Activated CD8-positive, alpha-beta T cell treated with anti-CD3 and anti-CD28 coated beads for 36 hours (primary cell): ENCODE measurements at regions not wholly inside any gene's neighbourhood (a gene's known extent, or its start where the extent isn't known, plus 50 kb on each side); places are given as distances from the start of the nearest gene placed in this dataset.
A peak's percentile ranks its signal among the peaks of the same experiment; 100 is the strongest.

Source experiments
- ATAC-seq: fragments of 200-7000 bp; cut with Tn5 transposase; one replicate; pipeline ENCODE4 v1.10.0; 2021; ENCODE audit warnings: mild to moderate bottlenecking, moderate library complexity
- CTCF ChIA-PET: fragments of 350-600 bp; sonication (Branson Sonifier 250); formaldehyde crosslinking; loops from one replicate; lab custom pipeline; 2021; ENCODE audit warnings: antibody characterized with exemption; lab: Charles Lee
- POLR2A ChIA-PET: fragments of 350-600 bp; sonication (Branson Sonifier 250); formaldehyde crosslinking; loops from one replicate; lab custom pipeline; 2021; ENCODE audit warnings: antibody characterized with exemption; lab: Charles Lee
- DNase-seq: peaks from one replicate; pipeline ENCODE4 v3.0.0-alpha.2; 2020
- H3K27ac Mint-ChIP-seq: one replicate; pipeline ENCODE4 v1.8.0; 2021; ENCODE audit warnings: mild to moderate bottlenecking, mixed read lengths
- H3K27me3 Mint-ChIP-seq: one replicate; pipeline ENCODE4 v1.8.0; 2021; ENCODE audit warnings: mixed read lengths
- H3K36me3 Mint-ChIP-seq: one replicate; pipeline ENCODE4 v1.8.0; 2021; ENCODE audit warnings: low read depth, mixed read lengths
- H3K4me1 Mint-ChIP-seq: one replicate; pipeline ENCODE4 v1.8.0; 2021; ENCODE audit warnings: low read depth, mixed read lengths
- H3K4me3 Mint-ChIP-seq: one replicate; pipeline ENCODE4 v1.8.0; 2021; ENCODE audit warnings: mild to moderate bottlenecking, moderate library complexity, mixed read lengths
- H3K9me3 Mint-ChIP-seq: one replicate; pipeline ENCODE4 v1.8.0; 2021; ENCODE audit warnings: mixed read lengths
- intact Hi-C: fragments of 100-400 bp; cut with micrococcal nuclease; formaldehyde crosslinking; loops from one replicate; pipeline ENCODE4 v1.10.0; 2022
- TF ChIP-seq, protein P1 (sequence below): fragments of 200-600 bp; IDR thresholded peaks from one replicate; pipeline ENCODE4 v1.8.0; 2022; ENCODE audit warnings: antibody characterized with exemption, mild to moderate bottlenecking

DNA sequence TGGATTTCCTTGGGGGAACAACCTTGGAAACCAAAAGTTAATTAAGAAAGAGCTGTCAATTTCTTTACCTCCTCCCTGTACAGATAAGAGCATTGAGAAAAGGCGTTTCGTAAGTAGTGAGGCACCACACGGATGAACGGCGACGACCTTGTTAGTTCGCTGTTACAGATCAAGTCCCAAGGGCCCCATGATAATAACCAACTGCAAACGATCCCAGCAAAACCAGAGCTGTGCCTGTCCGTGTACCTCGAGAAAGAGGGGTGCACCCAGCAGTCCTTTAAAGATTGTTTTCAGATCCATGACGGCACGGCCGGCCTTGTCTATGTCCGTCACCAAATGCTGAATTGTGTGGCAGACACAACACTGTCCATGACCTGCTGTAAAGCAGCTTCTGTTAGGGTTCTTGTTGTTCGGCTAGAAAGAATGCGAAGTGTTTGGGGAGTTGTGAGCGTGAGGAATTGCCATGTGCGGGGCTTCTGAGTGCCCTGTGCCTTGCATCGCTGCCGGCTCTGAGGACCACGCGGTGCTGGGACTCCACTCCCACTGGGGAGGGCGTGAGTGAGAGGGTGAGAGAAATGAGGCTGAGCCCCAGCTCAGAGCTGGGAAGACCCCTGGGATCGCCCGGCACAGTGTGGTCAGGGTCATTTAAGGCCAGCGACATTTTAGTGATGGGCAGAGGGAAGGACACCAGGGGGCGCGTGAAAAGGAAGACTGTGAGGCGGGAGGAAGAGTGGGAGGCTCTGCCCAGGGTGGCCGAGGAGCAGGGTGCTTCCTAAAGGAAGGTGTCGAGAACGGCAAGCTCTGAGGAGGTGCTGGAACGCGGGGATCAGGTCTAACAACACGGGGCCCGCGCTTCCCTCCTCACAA lies 136.8 kb upstream of the RPS6KA2 start:
- Mint-ChIP-seq H3K4me1 (peaks cover 13% of the 10 kb centered on the region), H3K4me3 (no peak overlapping the region), H3K27ac (no peak overlapping the region), H3K36me3 (no peaks in the 10 kb centered on the region), H3K27me3 (peaks cover under 1% of the 10 kb centered on the region), H3K9me3 (no peaks in the 10 kb centered on the region)
- DNase-seq (no peak), ATAC-seq (no peak)
- TF ChIP-seq, protein P1, sequence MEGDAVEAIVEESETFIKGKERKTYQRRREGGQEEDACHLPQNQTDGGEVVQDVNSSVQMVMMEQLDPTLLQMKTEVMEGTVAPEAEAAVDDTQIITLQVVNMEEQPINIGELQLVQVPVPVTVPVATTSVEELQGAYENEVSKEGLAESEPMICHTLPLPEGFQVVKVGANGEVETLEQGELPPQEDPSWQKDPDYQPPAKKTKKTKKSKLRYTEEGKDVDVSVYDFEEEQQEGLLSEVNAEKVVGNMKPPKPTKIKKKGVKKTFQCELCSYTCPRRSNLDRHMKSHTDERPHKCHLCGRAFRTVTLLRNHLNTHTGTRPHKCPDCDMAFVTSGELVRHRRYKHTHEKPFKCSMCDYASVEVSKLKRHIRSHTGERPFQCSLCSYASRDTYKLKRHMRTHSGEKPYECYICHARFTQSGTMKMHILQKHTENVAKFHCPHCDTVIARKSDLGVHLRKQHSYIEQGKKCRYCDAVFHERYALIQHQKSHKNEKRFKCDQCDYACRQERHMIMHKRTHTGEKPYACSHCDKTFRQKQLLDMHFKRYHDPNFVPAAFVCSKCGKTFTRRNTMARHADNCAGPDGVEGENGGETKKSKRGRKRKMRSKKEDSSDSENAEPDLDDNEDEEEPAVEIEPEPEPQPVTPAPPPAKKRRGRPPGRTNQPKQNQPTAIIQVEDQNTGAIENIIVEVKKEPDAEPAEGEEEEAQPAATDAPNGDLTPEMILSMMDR: no peak
- intact Hi-C loops: no loop called here
- ChIA-PET CTCF (interaction anchor here (6.1 kb wide), 1 partner anchor 11 kb away, joined by 44 read pairs; no protein-coding TSS in a partner anchor), POLR2A (no interaction called here)

DNA sequence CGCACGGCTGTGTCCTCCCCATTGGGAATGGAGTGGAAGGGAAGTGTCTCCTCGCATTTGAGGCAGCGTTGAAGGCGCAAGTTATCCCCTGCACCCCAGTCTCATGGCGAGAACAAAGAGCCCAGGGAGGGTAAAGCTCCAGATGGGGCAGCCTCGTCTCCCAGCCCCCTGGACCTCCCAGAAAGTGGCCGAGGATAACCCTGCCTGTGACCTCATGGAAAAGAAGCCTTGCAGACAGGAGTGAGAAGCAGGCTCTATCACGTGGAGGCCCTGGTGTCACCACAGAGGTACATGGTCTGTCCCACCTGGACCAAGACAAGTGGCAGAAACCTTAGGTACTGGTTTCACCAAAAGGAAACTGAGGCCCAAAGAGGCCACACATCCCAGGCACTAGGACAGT lies 134.8 kb upstream of the RPS6KA2 start:
- Mint-ChIP-seq H3K9me3 (no peaks in the 10 kb centered on the region), H3K36me3 (no peaks in the 10 kb centered on the region), H3K27me3 (peaks cover 18% of the 10 kb centered on the region), H3K4me3 (no peak overlapping the region), H3K4me1 (peaks cover 30% of the 10 kb centered on the region), H3K27ac (no peak overlapping the region)
- TF ChIP-seq, protein P1: no peak
- intact Hi-C loops: no loop called here
- POLR2A ChIA-PET: interaction anchor here (0.6 kb wide), 1 partner anchor 394 kb away, joined by 3 read pairs; no protein-coding TSS in a partner anchor
- CTCF ChIA-PET: interaction anchor here (6.1 kb wide), 1 partner anchor 13 kb away, joined by 44 read pairs; no protein-coding TSS in a partner anchor
- ATAC-seq (no peak), DNase-seq (no peak)

DNA sequence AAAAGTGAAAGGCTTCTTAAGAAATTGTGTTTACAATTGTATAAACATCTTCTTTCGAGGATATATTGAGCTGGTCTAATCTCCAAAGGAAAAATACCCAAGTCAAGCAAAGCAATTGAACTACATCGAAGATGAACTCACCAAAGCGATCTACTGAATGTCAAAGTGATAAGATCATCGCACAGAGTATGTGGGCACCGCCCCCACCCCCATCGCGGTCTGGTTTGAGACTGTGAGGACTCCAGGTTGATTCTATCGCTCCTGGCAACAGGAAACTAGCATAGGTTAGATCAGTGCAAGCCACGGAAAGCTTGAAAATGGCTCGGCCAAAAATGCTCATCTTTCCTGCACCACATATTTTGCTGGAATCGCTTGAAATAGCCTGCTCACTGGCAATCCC lies 133.2 kb upstream of the RPS6KA2 start:
- POLR2A ChIA-PET: no interaction called here
- peaks cover 30% of the 10 kb centered on the region for H3K4me1 Mint-ChIP-seq
- TF ChIP-seq, protein P1: no peak
- peaks cover 18% of the 10 kb centered on the region for H3K27me3 Mint-ChIP-seq
- H3K36me3 Mint-ChIP-seq: no peaks in the 10 kb centered on the region
- intact Hi-C loops: no loop called here
- H3K4me3 Mint-ChIP-seq: no peak overlapping the region
- CTCF ChIA-PET: interaction anchor here (4.8 kb wide), 1 partner anchor 14 kb away, joined by 43 read pairs; no protein-coding TSS in a partner anchor
- H3K27ac Mint-ChIP-seq: no peak overlapping the region
- DNase-seq: peak; percentile 89
- ATAC-seq: peak; percentile 81
- no peaks in the 10 kb centered on the region for H3K9me3 Mint-ChIP-seq

DNA sequence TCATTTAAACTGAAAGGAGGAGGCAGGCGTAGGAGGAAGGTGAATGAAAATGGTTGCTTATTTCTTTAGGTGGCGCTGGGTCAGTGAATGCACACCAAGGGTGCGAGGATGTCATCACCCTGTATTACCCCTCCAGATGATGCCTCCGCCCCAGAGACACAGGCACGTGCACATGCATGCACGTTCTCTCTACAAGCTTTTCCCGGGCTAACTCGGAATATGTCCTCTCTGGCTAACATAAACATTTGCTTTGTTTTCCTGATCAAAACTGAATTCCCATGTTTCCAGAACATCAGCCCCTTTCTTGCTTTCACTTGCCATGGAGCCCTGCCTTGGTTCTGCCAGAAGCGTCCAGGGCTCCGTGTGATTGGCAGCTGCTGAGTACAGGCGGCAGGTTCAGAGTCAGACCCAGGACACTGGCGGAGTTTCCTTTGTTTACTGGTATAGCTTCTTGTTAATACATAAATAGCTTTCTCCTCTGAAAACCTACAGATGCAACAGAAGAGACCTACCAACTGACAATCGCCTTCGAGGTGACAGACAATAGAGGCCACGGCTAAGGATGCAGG lies 131.2 kb upstream of the RPS6KA2 start:
- Mint-ChIP-seq H3K9me3 (no peaks in the 10 kb centered on the region), H3K27me3 (peaks cover 18% of the 10 kb centered on the region), H3K27ac (no peak overlapping the region), H3K36me3 (no peaks in the 10 kb centered on the region), H3K4me1 (peaks cover 30% of the 10 kb centered on the region), H3K4me3 (no peak overlapping the region)
- ChIA-PET POLR2A (no interaction called here), CTCF (interaction anchor here (4.8 kb wide), 1 partner anchor 16 kb away, joined by 43 read pairs; no protein-coding TSS in a partner anchor)
- intact Hi-C loops: no loop called here
- DNase-seq (no peak), ATAC-seq (no peak)
- TF ChIP-seq, protein P1: no peak
